ENCODE measurements at regions not wholly inside any gene's neighbourhood (a gene's known extent, or its start where the extent isn't known, plus 50 kb on each side); places are given as distances from the start of the nearest gene placed in this dataset.
A peak's percentile ranks its signal among the peaks of the same experiment; 100 is the strongest.
"Not testable (repeated sequence)": the region's sequence is repeated elsewhere in the genome, so short reads cannot be mapped to it uniquely, and the experiment has no call there.

- not testable (repeated sequence) for H3K36me3 ChIP-seq (ENCODE audit: control insufficient read depth, insufficient read depth, low read length); H3K27ac ChIP-seq (ENCODE audit: insufficient read depth, low read length, poor library complexity, severe bottlenecking); H3K4me1 ChIP-seq (ENCODE audit: control insufficient read depth, insufficient read depth, low read length, poor library complexity, severe bottlenecking); H3K4me3 ChIP-seq (ENCODE audit: insufficient read depth, low read depth, low read length, poor library complexity, severe bottlenecking); H3K27me3 ChIP-seq (replicated peaks; ENCODE audit: control insufficient read depth, insufficient read depth, low read length, poor library complexity, severe bottlenecking); DNase-seq; H3K9me3 ChIP-seq (ENCODE audit: control insufficient read depth, low read length)
Observed at GRCh38 chr16:29297144-29297808, 109.2 kb downstream of the NPIPB11 start.

GRCh38 chr16:29296176-29296575, 110.3 kb downstream of the NPIPB11 start:
- not testable (repeated sequence) for DNase-seq; H3K4me3 ChIP-seq (ENCODE audit: insufficient read depth, low read depth, low read length, poor library complexity, severe bottlenecking); H3K9me3 ChIP-seq (ENCODE audit: control insufficient read depth, low read length); H3K36me3 ChIP-seq (ENCODE audit: control insufficient read depth, insufficient read depth, low read length); H3K27ac ChIP-seq (ENCODE audit: insufficient read depth, low read length, poor library complexity, severe bottlenecking); H3K4me1 ChIP-seq (ENCODE audit: control insufficient read depth, insufficient read depth, low read length, poor library complexity, severe bottlenecking); H3K27me3 ChIP-seq (replicated peaks; ENCODE audit: control insufficient read depth, insufficient read depth, low read length, poor library complexity, severe bottlenecking)

- H3K9me3 ChIP-seq (ENCODE audit: control insufficient read depth, low read length); H3K4me3 ChIP-seq (ENCODE audit: insufficient read depth, low read depth, low read length, poor library complexity, severe bottlenecking); DNase-seq; H3K36me3 ChIP-seq (ENCODE audit: control insufficient read depth, insufficient read depth, low read length); H3K27me3 ChIP-seq (replicated peaks; ENCODE audit: control insufficient read depth, insufficient read depth, low read length, poor library complexity, severe bottlenecking); H3K4me1 ChIP-seq (ENCODE audit: control insufficient read depth, insufficient read depth, low read length, poor library complexity, severe bottlenecking); H3K27ac ChIP-seq (ENCODE audit: insufficient read depth, low read length, poor library complexity, severe bottlenecking): not testable (repeated sequence)
Observed at GRCh38 chr16:29294951-29295795, 111.3 kb downstream of the NPIPB11 start.

GRCh38 chr16:29294400-29294933, 112.0 kb downstream of the NPIPB11 start:
- H3K36me3 ChIP-seq (ENCODE audit: control insufficient read depth, insufficient read depth, low read length); DNase-seq; H3K27me3 ChIP-seq (replicated peaks; ENCODE audit: control insufficient read depth, insufficient read depth, low read length, poor library complexity, severe bottlenecking); H3K4me3 ChIP-seq (ENCODE audit: insufficient read depth, low read depth, low read length, poor library complexity, severe bottlenecking); H3K4me1 ChIP-seq (ENCODE audit: control insufficient read depth, insufficient read depth, low read length, poor library complexity, severe bottlenecking); H3K9me3 ChIP-seq (ENCODE audit: control insufficient read depth, low read length); H3K27ac ChIP-seq (ENCODE audit: insufficient read depth, low read length, poor library complexity, severe bottlenecking): not testable (repeated sequence)

- H3K9me3 ChIP-seq (ENCODE audit: control insufficient read depth, low read length); H3K36me3 ChIP-seq (ENCODE audit: control insufficient read depth, insufficient read depth, low read length); H3K27me3 ChIP-seq (replicated peaks; ENCODE audit: control insufficient read depth, insufficient read depth, low read length, poor library complexity, severe bottlenecking); DNase-seq; H3K4me1 ChIP-seq (ENCODE audit: control insufficient read depth, insufficient read depth, low read length, poor library complexity, severe bottlenecking); H3K4me3 ChIP-seq (ENCODE audit: insufficient read depth, low read depth, low read length, poor library complexity, severe bottlenecking); H3K27ac ChIP-seq (ENCODE audit: insufficient read depth, low read length, poor library complexity, severe bottlenecking): not testable (repeated sequence)
Observed at GRCh38 chr16:29293545-29293944, 113.0 kb downstream of the NPIPB11 start.

GRCh38 chr16:29292952-29293471, 113.5 kb downstream of the NPIPB11 start:
- H3K27me3 ChIP-seq (replicated peaks; ENCODE audit: control insufficient read depth, insufficient read depth, low read length, poor library complexity, severe bottlenecking); H3K4me3 ChIP-seq (ENCODE audit: insufficient read depth, low read depth, low read length, poor library complexity, severe bottlenecking); H3K9me3 ChIP-seq (ENCODE audit: control insufficient read depth, low read length); DNase-seq; H3K36me3 ChIP-seq (ENCODE audit: control insufficient read depth, insufficient read depth, low read length); H3K27ac ChIP-seq (ENCODE audit: insufficient read depth, low read length, poor library complexity, severe bottlenecking); H3K4me1 ChIP-seq (ENCODE audit: control insufficient read depth, insufficient read depth, low read length, poor library complexity, severe bottlenecking): not testable (repeated sequence)

- H3K27ac ChIP-seq (ENCODE audit: insufficient read depth, low read length, poor library complexity, severe bottlenecking), result not testable (repeated sequence)
- peak; percentile 12 to 56 (median 39) for DNase-seq
Observed at GRCh38 chr16:29291329-29292271, 114.9 kb downstream of the NPIPB11 start.

GRCh38 chr16:29290631-29291247, 115.8 kb downstream of the NPIPB11 start:
- no peaks in the 10 kb centered on the region for H3K9me3 ChIP-seq (ENCODE audit: control insufficient read depth, low read length)
- peak; percentile 42 to 60 (median 58) for DNase-seq
- H3K27ac ChIP-seq (ENCODE audit: insufficient read depth, low read length, poor library complexity, severe bottlenecking), result no peak overlapping the region
- peak overlapping the region; percentile 29 for H3K4me3 ChIP-seq (ENCODE audit: insufficient read depth, low read depth, low read length, poor library complexity, severe bottlenecking)
- no peaks in the 10 kb centered on the region for H3K27me3 ChIP-seq (replicated peaks; ENCODE audit: control insufficient read depth, insufficient read depth, low read length, poor library complexity, severe bottlenecking)
- no peaks in the 10 kb centered on the region for H3K36me3 ChIP-seq (ENCODE audit: control insufficient read depth, insufficient read depth, low read length)
- peaks cover 3% of the 10 kb centered on the region for H3K4me1 ChIP-seq (ENCODE audit: control insufficient read depth, insufficient read depth, low read length, poor library complexity, severe bottlenecking)

More at GRCh38 chr16:29291329-29292271, 114.9 kb downstream of the NPIPB11 start:
- not testable (repeated sequence) for H3K36me3 ChIP-seq (ENCODE audit: control insufficient read depth, insufficient read depth, low read length); H3K9me3 ChIP-seq (ENCODE audit: control insufficient read depth, low read length); H3K27me3 ChIP-seq (replicated peaks; ENCODE audit: control insufficient read depth, insufficient read depth, low read length, poor library complexity, severe bottlenecking); H3K4me1 ChIP-seq (ENCODE audit: control insufficient read depth, insufficient read depth, low read length, poor library complexity, severe bottlenecking); H3K4me3 ChIP-seq (ENCODE audit: insufficient read depth, low read depth, low read length, poor library complexity, severe bottlenecking)

GRCh38 chr16:29289516-29290239, 116.8 kb downstream of the NPIPB11 start:
- H3K4me1 ChIP-seq (ENCODE audit: control insufficient read depth, insufficient read depth, low read length, poor library complexity, severe bottlenecking); H3K36me3 ChIP-seq (ENCODE audit: control insufficient read depth, insufficient read depth, low read length); H3K4me3 ChIP-seq (ENCODE audit: insufficient read depth, low read depth, low read length, poor library complexity, severe bottlenecking); DNase-seq; H3K27ac ChIP-seq (ENCODE audit: insufficient read depth, low read length, poor library complexity, severe bottlenecking); H3K9me3 ChIP-seq (ENCODE audit: control insufficient read depth, low read length); H3K27me3 ChIP-seq (replicated peaks; ENCODE audit: control insufficient read depth, insufficient read depth, low read length, poor library complexity, severe bottlenecking): not testable (repeated sequence)
